Astrocyte (in vitro differentiated cells and primary cell): ENCODE measurements at regions not wholly inside any gene's neighbourhood (a gene's known extent, or its start where the extent isn't known, plus 50 kb on each side); places are given as distances from the start of the nearest gene placed in this dataset.

Experiments
- EZH2 ChIP-seq: IDR thresholded peaks from 2 replicates; pipeline ENCODE4 v1.6.1; 2012; ENCODE audit warnings: mild to moderate bottlenecking, low read length, inconsistent platforms; ENCODE audit not compliant: insufficient read depth
- TF ChIP-seq, protein P1 (sequence below): IDR thresholded peaks from 2 replicates; pipeline ENCODE4 v1.5.1; 2011; ENCODE audit warnings: low read depth, mild to moderate bottlenecking, inconsistent platforms, low read length, moderate library complexity; ENCODE audit not compliant: insufficient read depth

DNA sequence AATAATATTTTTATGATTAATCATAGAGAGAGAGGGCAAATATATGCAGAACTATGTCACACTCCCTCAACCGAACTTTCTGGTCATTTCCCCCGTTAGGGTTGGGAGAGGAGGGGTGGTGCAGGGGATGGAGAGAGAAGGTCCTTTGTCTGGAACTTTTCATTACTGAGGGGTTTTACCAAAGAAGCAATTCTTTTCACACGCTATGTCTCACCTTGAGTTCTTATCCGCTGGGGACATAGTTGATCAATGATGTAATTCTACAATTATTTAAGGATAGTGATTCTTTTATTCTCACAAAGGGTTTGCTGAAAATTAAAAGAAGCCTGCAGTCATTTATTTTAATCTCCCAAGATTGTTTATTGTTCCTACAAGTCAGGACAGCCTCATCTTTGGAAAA is 98.3 kb upstream of the RUNX1 start:
- TF ChIP-seq, protein P1, sequence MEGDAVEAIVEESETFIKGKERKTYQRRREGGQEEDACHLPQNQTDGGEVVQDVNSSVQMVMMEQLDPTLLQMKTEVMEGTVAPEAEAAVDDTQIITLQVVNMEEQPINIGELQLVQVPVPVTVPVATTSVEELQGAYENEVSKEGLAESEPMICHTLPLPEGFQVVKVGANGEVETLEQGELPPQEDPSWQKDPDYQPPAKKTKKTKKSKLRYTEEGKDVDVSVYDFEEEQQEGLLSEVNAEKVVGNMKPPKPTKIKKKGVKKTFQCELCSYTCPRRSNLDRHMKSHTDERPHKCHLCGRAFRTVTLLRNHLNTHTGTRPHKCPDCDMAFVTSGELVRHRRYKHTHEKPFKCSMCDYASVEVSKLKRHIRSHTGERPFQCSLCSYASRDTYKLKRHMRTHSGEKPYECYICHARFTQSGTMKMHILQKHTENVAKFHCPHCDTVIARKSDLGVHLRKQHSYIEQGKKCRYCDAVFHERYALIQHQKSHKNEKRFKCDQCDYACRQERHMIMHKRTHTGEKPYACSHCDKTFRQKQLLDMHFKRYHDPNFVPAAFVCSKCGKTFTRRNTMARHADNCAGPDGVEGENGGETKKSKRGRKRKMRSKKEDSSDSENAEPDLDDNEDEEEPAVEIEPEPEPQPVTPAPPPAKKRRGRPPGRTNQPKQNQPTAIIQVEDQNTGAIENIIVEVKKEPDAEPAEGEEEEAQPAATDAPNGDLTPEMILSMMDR: no peak
- TF ChIP-seq EZH2: no peak
